Bone marrow (tissue), 2 donors: ENCODE measurements at regions not wholly inside any gene's neighbourhood (a gene's known extent, or its start where the extent isn't known, plus 50 kb on each side); places are given as distances from the start of the nearest gene placed in this dataset.
"Not testable (repeated sequence)": the region's sequence is repeated elsewhere in the genome, so short reads cannot be mapped to it uniquely, and the experiment has no call there.

Source experiments
- DNase-seq, 2 donors: peaks; one replicate each; lab custom pipeline; 2025; lab: John Stamatoyannopoulos, UW

DNA sequence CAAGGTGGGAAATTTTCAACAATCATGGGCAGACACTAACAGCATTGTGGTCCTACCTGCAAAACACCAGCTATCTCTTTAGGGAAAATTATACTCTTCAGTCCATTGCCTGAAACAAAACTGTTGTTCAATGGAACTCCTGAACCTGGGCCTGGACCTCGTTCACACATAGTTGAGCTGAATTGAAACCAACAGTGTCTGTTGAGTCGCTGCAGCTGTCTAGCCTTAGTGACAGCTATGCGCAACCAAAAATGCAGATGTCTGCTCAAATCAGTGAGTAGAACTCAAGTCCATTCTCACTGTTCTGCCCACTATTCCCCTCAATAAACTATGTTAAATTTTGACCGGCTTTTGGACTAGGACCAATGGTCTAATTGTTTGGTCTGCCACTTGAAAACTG is 286.2 kb downstream of the TFAP2A start:
- DNase-seq = no peak

DNA sequence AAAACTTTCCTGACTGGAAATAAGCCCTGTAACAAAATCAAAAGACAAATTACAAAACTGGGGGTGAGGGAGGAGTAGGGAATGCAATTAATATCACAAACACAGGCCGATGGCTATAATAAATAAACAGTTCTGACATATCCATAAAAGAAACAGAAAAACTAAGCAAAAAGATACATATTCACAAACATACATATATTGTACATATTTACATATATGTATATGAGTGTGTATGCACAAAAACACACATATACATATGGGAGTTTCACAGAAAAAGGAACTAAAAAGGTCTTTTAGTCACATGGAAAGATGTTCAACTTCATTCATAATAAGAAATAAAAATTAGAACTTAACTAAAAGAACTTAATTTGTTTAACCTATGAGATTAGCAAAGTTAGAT is 292.7 kb downstream of the TFAP2A start:
- DNase-seq = no peak

DNA sequence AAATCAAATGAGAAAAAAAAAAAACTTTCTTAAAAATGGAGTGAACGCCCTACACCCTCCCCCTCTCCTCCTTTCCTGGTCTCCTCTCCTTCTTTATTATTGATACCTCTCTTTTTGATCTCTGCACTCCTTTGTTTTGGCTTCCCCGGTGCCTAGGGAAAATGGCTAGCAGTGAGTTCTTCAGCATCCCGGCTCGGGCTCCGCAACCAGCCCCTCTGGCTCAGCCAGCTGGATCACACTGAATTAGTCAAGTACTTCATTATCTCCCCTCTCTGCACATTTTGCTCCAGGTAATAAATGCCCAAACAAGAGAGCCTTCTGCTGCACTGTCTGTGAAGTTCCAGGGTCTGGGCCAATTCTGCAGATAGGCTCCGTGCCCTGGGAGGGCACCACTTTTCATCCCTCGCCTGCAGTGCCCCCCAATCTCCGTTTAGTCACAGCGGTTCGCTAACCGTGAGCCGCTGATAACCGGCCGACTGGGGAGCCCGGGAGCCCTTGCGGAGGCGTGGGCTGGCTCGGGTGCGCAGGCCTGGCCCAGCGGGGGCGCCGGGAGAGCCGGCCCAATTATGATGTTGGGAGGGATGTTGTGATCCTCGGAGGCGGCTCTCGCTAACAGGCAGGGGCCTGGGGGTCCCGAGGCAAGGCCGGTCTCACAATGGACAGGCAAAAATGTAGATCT is 301.9 kb downstream of the TFAP2A start:
- no peak for DNase-seq

DNA sequence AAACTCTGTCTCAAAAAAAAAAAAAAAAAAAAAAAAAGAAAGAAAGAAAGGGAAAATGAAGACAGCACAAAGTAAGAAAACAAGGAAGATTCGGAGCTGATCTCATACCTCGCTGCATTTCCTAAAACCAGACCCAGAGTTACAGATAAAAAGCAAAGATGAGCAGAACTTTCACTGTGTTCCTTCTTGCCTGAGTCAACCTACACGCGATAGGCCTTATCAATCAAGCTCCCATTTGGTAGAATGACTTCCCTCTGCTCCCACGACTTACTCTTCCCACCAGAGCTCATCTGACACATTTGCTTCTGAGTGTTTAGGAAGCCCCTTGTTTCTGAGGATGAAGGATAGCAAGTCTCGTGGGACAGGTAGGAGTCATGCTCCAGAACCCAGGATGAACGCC is 302.9 kb downstream of the TFAP2A start:
- no peak for DNase-seq

DNA sequence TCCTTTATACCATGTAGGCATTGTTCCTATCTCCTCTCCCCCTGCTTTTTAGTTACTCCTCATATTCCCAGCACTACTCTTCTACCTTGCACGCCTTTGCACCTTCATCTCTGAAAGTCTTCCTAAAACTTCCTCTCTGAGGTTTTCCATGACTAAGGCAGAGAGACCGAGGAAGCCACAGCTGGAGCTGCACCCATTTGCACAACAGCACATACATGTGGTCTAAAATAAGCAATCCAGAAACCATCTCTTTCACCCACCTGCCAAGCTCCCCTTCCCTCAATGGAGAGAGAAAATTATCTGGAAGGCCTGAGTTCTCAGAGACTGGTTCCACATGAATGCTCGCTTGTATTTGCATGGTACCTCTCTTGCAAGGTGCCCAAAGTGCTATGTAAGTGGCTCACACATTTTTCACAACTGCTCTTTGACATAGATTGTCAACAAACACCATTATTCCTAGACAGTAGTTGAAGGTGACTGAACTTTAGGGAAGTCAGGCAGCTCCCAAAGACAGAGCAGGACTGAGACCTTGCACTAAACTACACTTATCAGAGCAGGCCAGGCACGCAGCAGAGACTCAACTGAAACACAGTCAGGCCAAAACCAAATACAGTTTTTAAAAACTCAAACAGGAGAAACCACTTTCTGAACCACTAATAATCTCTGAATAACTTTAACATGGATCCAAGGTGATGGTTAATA is 313.2 kb downstream of the TFAP2A start:
- no peak for DNase-seq

DNA sequence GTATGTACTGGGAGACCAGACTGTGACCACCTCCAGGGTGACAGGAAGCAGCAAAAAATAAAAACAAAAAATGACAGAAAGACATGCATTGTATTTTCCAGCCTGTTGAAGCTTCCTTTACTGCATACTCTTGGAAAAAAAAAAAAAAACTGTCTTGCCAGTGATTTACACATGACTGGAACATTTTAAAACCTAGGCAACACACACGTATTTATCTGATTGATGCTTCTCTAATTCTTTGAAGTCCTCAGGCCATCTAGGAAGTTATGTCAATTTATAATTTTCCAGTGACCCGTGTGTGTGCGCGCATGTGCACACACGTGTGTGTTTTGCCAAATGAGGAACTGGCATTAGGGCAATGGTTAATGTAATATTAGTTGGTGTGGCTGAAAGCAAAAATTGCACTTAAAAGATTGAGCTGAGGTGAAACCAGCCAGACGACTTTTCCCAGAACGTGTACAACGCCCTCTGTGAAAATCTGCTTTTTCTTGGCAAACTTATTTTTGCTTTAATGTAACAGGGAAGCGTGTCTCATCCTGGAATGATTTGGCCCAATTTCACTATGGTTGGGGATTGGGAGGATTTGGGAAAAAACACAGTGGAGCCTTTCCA is 315.2 kb downstream of the TFAP2A start:
- DNase-seq = no peak

DNA sequence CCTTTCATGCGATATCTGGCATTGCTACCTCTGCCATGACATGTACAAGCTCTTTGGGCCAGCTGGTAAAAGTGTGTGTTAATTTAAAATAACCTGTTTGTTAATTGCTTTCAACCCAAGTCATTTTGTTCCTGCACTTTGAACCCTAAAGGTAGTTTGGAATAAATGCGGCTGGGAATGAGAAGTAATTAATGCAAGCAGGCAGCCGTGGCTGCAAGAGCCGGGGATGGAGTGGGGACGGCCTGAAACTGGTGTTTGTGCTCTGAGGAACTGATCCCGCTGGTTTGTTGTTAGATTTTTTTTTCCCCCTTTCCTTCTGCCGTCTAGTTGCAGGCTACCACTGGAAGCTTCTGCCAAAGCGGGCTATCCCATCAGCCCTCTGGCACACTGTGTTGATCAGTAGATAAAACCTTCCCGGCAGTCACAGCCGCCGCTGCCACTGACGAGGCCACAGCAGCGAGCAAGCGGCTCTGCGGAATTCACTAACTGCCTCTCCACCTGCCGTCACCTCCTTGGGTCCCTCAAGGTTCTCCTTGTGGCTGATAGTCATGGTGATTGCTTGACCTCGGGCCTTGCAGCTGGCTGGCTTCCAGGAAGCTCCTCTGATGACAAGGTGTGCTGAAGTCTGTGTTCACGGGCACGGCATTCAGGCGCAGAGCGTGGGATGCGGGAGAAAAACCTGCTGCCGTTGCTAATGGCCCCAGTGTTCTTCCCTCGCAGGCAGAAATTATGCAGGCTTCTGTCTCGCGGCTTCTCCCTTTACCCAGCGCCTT is 315.9 kb downstream of the TFAP2A start:
- no peak for DNase-seq

DNA sequence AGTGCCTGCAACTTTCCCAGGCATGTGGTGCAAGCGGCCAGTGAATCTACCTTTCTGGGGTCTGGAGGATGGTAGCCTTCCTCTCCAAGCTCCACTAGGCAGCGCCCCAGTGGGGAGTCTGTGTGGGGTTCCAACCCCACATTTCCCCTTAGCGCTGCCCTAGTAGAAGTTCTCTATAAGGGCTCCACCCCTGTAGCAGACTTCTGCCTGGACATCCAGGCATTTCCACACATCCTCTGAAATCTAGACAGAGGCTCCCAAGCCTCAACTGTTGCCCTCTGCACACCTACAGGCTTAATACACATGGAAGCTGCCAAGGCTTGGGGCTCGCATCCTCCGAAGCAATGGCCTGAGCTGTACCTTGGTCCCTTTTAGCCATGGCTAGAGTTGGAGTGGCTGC is 321.6 kb downstream of the TFAP2A start:
- DNase-seq = no peak

DNA sequence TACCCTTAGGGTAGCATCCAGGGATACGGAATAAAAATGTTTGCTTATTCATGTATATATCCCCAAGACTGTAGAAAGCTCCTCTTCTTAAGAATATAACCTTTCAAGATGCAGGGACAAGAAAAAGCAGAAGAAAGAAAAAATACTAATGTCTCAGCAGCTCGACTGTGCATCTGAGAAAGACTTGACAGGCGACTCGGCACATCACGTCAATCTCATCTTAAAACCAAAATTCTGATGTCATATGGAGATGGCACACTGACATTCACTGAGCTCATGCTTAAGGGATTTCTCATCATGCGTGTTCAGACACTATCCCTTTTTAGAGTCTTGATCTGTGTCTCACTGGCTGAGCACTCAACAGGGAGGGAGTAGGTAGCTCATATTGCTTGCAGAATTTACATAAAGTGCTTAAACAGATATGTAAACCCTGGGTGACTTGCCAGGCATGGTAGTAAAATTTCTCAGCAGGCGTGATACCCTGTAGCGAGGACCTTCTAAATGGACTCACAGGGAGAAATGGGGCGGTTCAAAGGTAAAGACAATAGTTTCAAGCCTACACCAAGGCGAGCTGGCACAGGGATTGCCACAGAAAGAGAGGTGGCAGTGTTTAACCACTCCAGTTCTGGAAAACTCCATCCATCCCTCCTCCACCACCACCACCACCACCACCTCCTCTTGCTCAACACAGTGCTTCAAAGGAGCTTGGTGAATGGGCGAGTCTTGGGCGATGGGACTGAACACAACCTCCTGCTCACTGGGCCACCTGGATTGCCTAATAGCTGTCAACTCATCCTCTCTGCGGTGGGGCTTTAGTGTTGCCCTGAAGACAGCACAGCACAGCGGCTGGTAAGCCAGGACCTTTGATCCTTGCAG is 330.5 kb downstream of the TFAP2A start:
- DNase-seq = no peak

DNA sequence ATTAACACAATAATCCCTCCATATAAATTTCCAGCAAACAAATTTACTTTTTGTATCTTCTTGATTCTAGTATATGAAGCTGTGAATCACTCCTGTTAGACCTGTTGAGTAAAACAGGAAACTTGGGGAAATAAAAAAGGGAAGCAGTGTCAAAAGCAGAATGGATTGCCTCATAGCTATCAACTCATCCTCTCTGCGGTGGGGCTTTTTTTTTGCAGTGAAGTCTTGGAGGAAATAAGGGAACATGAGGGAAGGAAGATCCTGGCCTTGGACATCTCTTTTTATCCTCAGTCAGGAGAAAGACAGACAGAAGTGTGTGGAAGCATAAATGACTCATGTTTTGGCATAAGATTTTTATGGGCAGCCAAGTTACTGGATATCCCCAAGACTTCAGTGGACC is 332.5 kb downstream of the TFAP2A start:
- DNase-seq = no peak

DNA sequence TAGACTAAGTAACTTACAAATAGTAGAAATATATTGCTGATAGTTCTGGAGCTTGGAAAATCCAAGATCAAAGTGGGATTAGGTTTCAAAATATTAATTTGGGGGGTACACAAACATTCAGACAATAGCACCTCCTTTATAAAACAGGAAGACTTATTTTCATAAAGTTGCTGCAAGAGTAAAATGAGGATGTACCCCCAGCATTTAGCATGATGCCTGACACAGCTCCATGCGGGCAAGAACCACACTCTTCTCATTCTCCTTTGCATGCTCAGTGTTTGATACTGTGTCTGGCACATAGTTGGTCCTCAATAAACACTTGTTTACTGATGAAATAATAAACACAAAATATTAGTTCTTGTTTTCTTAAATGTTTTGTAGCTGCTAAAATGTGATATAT is 332.9 kb downstream of the TFAP2A start:
- no peak for DNase-seq

DNA sequence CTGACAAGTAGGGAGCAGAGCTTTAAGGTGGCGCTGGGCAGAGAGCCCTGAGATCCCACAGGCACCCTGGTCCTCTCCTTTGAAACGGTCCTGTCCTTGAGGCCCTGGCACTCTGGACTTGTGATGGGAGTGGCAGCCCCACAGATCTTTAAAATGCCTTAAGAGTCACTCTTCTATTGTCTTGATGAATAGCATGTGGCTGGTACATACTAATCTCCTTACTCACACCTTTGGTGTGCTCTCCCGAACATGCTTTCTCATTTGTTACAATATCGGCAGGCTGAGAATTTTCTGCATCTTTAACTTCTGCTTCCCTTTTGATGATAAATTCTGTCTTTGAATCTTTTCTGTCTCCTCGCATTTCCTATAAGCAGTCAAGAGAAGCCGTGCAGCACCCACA is 333.8 kb downstream of the TFAP2A start:
- DNase-seq = no peak

DNA sequence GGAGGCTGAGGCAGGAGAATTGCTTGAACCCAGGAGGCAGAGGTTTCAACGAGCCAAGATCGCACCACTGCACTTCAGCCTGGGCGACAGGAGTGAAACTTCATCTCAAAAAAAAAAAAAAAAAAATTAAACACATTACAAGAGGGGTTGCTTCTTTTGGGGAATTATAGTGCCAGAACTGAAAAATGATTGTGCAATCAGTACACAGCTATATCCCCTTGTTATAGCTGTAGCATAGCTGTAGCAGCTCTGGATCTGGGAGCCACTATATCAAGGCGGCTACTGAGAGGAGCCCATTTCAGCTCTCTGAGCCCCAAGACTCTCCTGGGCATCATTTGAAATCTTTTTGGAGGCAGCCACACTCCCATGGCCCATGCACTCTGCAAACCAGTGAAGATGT is 334.3 kb downstream of the TFAP2A start:
- DNase-seq = no peak

DNA sequence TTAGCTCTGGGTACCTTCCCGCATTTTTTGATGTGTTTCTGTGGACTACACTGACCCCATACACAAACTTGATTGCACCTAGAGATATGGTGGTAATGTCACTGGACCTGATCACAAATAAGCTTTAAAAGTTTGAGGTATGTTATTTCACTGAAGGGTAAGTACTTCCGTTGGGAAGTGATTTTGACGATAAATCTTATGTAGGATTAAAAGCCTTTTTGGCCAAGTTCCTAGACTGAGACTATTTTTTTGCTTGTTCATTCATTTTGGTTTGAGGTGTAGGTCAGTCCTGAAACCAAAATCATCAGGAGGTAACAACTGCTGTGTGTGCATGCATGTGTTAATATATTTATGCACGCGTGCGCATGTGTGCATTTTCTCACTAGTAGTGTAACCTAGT is 336.3 kb downstream of the TFAP2A start:
- no peak for DNase-seq

DNA sequence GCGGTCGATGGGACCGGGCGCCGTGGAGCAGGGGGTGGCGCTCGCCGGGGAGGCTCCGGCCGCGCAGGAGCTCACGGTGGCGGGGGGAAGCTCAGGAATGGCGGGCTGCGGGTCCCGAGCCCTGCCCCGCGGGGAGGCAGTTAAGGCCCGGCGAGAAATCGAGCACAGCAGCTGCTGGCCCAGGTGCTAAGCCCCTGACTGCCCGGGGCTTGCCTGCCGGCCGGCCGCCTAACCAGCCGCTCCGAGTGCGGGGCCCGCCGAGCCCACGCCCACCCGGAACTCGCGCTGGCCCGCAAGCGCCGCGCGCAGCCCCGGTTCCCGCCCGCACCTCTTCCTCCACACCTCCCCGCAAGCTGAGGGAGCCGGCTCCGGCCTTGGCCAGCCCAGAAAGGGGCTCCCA is 340.1 kb downstream of the TFAP2A start:
- not testable (repeated sequence) for DNase-seq

DNA sequence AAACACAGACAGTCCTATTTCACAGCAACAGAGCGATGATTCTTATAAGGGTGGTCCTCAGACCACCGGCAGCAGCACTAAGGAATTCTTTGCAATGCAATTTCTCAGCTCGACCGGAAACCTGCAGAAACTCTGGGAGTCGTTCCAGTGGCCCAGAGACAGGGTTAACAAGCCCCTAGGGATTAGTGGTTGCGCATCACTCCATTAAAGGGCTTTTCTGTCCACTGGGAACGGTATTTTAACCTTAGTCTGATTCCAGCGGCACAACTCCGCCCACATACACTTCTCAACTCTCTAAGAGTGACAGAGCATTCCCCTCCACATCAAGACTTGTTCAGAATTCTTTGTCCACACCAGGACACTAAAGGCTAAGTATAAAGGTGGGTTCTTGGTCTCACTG is 341.5 kb downstream of the TFAP2A start:
- DNase-seq = no peak

DNA sequence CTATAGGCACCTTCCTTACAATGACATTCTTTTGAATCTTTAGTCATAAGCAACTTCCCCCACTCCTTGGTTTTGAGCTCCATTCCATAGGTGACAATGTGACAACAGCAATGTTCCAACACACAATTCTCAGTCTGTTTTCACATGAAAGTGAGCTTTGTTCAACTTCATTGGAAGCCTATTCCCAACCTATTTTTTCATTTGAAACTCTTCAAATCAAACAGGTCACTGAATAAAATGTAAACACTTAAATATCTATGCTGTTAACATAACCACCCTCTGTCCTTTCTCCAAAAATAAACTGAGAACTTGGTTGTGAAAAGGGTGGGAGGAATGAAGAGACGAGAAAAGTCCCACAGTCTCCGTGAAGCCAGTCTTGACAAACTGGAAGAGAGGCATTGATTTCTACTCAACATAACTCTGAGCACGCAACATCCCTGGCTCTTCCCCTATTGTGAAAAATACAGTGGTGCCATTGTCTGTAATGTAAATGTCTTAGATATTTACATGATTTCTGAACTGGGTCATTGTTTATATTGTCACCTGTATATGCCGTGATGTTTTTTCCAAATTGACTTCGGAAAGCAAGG is 343.1 kb downstream of the TFAP2A start:
- DNase-seq = no peak

DNA sequence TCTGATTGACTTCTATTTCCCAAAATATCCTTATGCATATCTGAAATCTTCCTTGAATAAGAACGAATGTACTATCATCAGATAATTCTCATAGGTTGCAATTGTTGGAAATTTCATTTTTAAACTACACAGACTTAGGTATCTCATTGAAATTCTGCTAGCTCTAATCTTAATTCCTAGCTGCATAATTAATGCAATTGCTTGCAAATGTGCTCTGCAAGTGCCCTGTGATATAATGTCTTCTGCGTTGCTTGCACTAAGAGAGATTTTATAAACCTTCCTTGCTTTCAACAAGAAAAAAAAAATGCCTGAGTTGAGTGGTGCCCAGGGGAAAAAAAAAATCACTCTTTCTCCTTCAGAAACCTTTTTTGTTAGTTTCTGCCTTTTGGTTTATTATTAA is 354.9 kb downstream of the TFAP2A start:
- no peak for DNase-seq

DNA sequence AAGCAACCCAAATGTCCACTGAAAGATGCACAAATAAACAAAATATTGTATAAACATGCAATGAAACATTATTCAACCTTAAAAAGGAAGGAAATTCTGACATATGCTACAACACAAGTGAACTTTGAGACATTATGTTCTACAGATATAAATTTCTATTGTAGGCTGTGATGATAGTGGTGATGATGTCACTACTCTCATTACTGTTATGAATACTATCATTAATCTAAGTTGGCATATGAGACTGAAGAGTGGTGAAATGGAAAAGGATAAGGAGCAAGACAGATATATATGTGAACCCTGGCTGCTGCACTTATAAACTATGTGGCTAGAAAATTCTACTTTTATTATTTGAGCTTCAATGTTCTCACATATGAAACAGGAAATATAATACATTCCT is 360.2 kb downstream of the TFAP2A start:
- no peak for DNase-seq

DNA sequence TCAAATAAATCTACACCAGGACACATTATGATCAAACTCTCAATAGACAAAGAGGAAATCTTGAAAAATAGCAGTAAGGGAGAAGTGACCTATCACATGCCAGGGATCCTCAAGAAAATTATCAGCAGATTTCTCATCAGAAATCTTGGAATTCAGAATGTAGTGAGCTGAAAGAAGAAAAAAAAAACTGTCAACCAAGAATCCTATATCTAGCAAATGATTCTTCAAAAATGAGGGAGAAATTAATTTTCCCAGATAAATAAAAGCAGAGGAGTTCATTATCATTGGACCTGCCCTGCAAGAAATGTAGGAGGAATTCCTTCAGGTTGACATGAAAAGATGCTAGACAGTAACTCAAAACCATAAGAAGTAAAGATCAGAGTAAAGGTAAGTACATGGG is 363.6 kb downstream of the TFAP2A start:
- no peak for DNase-seq
